ENCODE measurements at regions not wholly inside any gene's neighbourhood (a gene's known extent, or its start where the extent isn't known, plus 50 kb on each side); places are given as distances from the start of the nearest gene placed in this dataset.

DNA sequence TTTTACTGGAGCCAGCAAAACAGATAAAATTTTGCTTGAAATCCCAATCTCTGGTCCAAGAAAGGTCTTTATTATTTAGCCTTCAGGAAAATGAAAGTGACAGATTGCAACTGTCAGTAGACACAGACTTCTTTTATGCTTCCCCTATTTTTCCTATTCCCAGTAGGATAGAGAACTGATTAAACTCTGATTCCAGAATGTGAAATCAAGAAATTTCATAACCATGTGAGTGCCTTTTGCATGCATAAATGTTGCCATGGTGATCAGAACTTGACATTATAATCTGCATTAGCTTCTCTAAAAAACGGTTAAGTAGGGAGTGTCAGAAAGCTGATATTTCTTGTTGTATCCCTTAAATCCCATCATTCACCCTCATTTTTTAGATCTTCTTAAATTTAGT lies 255.2 kb upstream of the GABRA2 start:
- TF ChIP-seq, protein P1, sequence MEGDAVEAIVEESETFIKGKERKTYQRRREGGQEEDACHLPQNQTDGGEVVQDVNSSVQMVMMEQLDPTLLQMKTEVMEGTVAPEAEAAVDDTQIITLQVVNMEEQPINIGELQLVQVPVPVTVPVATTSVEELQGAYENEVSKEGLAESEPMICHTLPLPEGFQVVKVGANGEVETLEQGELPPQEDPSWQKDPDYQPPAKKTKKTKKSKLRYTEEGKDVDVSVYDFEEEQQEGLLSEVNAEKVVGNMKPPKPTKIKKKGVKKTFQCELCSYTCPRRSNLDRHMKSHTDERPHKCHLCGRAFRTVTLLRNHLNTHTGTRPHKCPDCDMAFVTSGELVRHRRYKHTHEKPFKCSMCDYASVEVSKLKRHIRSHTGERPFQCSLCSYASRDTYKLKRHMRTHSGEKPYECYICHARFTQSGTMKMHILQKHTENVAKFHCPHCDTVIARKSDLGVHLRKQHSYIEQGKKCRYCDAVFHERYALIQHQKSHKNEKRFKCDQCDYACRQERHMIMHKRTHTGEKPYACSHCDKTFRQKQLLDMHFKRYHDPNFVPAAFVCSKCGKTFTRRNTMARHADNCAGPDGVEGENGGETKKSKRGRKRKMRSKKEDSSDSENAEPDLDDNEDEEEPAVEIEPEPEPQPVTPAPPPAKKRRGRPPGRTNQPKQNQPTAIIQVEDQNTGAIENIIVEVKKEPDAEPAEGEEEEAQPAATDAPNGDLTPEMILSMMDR (IDR thresholded peaks at IDR 0.05) = no peak
- no peak for TF ChIP-seq POLR2A (IDR thresholded peaks at IDR 0.05)

Measured in right lobe of liver (tissue), 4 donors.